ENCODE measurements at regions not wholly inside any gene's neighbourhood (a gene's known extent, or its start where the extent isn't known, plus 50 kb on each side); places are given as distances from the start of the nearest gene placed in this dataset.

DNA sequence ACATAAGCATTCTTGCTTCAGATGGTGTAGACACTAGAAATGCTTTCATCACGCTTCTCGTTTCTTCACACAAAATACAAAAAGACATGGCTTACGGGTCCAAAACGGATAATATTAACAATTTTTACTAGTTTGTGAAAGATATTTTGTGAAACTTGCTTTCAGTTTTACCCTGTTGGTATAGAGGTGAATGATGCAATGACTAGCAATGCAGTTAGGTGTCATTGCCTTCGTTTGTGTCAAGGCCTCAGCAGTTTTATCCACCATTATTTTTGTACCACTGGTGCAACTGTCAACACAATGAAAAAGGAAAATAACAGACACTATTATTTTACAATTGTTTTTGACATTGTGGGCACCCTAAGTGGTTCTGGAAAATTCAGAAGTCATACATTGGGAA lies 323.0 kb downstream of the FLRT2 start:
- TF ChIP-seq, protein P1, sequence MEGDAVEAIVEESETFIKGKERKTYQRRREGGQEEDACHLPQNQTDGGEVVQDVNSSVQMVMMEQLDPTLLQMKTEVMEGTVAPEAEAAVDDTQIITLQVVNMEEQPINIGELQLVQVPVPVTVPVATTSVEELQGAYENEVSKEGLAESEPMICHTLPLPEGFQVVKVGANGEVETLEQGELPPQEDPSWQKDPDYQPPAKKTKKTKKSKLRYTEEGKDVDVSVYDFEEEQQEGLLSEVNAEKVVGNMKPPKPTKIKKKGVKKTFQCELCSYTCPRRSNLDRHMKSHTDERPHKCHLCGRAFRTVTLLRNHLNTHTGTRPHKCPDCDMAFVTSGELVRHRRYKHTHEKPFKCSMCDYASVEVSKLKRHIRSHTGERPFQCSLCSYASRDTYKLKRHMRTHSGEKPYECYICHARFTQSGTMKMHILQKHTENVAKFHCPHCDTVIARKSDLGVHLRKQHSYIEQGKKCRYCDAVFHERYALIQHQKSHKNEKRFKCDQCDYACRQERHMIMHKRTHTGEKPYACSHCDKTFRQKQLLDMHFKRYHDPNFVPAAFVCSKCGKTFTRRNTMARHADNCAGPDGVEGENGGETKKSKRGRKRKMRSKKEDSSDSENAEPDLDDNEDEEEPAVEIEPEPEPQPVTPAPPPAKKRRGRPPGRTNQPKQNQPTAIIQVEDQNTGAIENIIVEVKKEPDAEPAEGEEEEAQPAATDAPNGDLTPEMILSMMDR (IDR thresholded peaks at IDR 0.05; ENCODE audit: low read depth, low read length, poor library complexity, severe bottlenecking), result no peak
- TF ChIP-seq EZH2phosphoT487 (IDR thresholded peaks at IDR 0.05; ENCODE audit: borderline replicate concordance, low read length), result no peak
